Bone marrow (tissue), 2 donors: ENCODE measurements at regions not wholly inside any gene's neighbourhood (a gene's known extent, or its start where the extent isn't known, plus 50 kb on each side); places are given as distances from the start of the nearest gene placed in this dataset.
"Not testable (repeated sequence)": the region's sequence is repeated elsewhere in the genome, so short reads cannot be mapped to it uniquely, and the experiment has no call there.

Experiments used
- DNase-seq, 2 donors: peaks; one replicate each; lab custom pipeline; 2025; lab: John Stamatoyannopoulos, UW

DNA sequence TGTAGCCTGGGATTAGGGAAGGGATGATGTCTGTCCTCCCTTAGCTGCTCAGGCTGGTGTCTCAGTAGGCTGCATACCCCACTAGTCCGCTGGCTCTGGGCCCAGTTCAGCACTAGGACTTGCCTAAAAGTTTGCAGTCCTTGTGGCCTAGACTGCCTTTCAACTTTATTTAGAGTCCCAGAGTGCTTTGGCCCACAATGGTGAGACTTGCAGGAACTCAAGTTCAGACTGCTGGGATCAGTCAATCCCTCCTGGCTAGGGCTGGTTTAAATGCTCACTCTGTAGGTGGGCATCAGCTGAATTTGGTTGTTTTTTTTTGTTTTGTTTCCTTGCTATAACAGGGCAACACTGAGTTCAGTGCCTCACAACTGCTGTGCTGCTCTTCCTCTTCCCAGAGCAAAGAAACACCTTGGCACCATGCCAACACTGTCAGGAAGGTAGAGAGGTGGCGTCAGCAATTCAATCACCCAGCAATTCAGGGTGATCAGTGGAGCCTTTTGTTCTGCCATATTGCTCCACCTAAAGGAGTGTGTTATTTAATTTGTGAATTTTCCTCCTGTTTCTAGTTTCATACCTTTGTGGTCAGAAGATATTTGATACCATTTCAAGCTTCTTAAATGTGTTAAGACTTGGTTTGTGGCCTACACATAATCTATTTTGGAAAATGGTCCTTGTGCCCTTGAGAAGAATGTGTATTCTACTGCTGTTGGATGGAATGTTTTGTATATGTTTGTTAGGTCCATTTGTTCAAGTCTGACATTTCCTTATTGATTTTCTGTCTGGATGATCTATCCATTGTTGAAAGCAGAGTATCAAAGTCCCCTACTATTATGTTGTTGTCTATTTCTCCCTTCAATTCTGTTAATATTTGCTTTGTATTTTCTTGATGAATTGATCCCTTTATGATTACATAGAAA, 284.0 kb upstream of the PMFBP1 start:
- DNase-seq: no peak

DNA sequence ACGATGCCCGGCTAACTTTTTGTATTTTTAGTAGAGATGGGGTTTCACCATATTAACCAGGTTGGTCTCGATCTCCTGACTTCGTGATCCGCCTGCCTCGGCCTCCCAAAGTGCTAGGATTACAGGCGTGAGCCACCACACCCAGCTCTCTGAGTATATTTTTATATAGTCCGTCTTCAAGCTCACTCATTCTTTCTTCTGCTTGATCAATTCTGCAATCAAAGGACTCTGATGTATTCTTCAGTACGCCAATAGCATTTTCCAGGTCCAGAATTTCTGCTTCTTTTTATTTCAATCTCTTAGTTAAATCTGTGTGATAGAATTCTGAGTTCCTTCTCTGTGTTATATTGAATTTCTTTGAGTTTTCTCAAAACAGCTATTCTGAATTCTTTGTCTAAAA, 281.9 kb upstream of the PMFBP1 start:
- DNase-seq: not testable (repeated sequence)

DNA sequence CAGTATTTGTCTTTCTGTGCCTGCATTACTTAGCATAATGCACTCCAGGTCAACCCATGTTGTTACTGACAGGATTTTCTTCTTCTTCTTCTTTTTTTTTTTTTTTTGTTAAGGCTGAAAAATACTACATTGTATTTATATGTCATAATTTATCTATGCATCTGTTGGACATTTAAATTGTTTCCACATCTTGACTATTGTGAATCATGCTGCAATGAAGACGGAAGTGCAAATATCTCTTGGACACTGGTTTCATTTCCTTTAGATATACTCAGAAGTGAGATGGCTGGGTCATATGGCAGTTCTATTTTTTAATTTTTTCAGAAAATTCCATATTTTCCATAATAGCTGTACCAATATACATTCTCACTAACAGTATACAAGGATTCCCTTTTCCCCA, 272.7 kb upstream of the PMFBP1 start:
- DNase-seq: no peak

DNA sequence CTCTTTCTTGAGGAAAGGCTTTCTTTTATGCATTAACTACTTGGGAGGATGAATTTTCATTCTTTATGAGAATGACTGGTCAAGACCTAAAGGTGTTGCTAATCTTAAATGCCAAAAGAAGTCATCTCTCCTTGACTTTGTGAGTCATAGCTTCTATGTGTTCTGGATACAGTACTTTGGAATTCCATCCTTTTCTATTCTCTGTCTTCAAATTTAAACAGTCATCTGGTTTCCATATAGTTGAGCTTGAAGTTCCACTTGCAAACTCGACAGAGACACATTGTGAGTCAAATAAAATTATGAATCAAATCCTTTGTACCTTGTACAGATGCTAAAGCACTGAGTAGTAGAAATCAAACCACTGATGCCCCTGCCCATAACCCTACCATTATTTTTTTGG, 271.9 kb upstream of the PMFBP1 start:
- DNase-seq: no peak

DNA sequence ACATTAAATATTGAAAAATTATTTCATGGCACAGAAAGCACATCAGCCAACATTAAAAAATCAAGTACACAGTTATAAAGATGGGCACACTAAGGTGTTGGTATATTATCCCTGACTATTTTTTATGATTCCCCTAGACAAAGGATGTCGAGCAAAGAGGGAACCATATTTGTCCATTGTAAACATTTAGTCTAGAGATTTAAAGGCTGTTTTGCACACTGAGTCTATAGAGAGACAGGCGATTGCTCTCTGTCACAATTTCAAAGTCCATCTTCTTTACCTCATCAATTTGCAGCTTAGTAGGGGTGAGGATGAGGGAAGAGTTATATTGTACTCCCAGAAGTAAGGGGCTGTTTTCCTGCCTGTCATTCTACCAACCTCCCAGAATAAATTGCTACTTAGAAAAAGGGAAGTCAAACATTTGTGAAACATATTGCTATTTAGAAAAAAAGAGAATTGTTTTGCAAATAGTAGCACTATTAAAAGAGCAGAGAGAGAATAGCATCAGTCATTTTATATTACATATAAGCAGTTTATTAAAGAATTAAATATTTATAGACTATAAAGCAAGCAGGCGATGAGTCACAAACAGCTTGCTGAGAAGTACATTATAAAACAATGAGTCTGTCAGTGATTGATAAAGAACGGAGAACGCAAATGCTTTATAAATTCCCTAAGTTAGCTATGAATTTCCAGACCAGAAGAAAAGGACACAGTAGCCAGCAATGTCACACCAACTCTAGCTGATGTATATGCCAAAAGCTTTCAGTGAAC, 270.6 kb upstream of the PMFBP1 start:
- DNase-seq: peak in 1 of 2 donors; percentile 5

DNA sequence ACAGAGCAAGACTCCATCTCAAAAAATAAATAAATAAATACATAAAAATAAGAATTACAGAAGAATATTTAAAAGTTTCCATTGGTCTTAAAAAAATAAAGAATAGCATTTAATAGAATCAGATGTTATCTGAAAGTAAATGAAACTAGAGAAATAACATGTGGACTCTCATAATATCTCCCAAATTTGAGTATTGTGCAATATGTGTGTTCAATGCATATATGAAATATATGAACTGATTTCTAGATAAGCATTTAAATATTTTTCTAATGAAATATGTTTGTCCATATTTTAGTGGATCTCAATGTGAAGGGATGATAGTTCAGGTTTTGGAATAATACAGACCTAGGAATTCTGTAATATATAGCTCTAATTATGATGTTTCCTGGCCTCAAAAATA, 265.9 kb upstream of the PMFBP1 start:
- DNase-seq: no peak

DNA sequence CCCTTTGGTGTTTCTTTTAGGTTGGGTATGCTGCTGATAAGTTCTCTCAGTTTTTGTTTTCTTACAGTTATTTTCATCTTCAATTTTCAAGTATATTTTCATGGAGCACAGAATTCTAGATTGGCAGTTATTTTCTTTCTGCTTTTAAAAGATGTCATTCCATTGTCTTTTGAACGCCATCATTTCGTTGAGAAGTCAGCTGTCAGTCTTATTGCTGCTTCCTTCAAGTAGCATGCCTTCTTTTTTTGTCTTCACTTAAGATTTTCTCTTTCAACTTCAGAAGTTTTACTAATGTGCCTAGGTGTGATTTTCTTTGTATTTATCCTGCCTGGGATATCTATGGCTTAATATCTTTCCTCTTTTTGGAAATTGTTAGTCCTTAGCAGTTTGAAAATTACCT, 262.2 kb upstream of the PMFBP1 start:
- no peak for DNase-seq

DNA sequence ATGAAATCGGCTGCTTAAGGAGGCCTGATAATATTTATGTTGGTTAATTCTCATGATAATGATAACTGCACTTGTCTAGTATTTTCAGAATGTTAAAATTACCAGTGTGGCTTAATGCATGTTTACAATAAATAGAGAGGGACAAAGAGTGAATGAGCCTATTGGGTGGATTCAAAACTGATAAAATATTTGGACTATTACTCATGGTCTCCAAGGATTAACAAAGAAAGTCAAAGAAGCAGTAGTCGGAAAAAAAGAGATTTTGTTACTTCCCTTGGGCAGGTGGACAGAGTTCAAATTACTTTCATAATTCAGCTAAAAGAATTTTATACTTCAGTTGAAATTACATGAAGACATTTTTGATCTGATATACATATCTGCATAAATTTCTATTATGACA, 258.2 kb upstream of the PMFBP1 start:
- no peak for DNase-seq

DNA sequence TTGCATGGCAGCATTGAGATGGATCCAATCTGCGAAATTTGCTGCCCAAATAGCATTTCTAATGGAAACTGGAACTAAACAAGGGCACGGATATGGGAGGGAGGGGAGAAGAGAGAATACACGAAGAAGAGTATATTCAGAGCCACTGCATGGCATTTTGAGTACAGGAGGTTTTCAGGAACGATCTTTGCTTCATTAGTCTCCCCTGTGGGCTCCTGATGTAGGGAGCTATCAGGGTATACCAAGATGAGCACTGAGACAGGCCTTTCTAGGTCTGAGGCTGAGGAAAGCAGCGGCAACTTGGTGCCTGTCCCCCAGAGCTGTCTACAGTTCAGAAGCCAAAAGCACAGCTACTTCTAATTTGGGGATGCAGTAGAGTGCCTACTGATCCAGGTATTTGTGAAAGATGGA, 257.7 kb upstream of the PMFBP1 start:
- DNase-seq: no peak

DNA sequence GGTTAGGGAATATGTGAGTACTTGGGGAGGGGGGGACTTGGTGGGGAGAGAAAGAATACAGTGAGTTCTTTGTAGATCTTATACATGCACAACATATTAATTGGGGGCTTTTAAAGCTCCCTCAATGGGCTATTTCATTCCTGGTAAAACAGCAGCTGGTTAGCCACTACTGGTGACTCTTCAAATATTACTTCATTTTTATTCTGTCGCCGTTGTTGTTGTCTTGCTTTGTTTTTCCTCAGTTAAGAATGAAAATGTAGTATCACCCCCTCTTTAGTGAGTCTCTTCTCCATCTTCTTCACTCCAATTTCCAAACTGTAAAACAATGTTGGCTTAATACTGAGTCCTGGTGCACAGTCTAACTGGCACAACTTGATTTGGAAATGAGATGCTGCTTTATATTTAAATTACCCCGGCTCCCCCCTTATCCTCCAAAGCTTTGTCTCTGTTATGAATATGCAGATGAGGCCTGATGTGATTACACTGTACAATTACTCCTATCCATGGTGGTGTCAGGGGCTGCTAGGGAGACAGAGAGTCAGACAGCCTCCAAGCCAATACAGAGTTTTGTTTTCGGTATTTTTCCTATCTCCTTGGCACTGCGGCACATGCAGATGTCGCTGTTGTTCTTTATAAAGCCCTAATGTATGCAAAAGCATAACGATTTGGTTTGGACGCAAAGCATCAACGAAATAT, 256.9 kb upstream of the PMFBP1 start:
- no peak for DNase-seq

DNA sequence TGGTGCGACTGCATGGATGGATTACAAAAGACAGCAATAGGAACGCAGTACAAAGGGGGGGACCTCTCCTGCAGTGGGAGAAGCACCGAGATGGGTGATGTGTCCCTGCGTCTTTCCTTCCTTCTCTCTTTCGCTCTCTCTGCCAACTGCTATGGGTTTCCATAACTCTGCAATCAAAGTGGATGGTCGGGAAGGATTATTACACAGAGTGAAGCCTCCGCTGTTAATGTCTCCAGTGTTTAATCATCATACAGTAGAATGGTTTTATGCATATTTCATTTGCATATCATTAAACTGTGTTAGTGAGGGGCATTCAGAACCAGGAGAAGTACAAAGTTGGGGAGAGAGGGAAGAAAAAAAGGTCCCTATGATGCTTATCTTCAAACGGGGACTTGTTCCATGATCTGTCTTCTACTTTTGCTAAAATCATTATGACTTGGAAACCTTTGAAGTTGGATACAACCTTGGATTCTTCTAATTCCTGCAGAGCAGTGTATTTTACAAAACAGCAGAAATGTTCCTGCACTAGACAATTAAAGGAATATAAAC, 255.9 kb upstream of the PMFBP1 start:
- DNase-seq: no peak

DNA sequence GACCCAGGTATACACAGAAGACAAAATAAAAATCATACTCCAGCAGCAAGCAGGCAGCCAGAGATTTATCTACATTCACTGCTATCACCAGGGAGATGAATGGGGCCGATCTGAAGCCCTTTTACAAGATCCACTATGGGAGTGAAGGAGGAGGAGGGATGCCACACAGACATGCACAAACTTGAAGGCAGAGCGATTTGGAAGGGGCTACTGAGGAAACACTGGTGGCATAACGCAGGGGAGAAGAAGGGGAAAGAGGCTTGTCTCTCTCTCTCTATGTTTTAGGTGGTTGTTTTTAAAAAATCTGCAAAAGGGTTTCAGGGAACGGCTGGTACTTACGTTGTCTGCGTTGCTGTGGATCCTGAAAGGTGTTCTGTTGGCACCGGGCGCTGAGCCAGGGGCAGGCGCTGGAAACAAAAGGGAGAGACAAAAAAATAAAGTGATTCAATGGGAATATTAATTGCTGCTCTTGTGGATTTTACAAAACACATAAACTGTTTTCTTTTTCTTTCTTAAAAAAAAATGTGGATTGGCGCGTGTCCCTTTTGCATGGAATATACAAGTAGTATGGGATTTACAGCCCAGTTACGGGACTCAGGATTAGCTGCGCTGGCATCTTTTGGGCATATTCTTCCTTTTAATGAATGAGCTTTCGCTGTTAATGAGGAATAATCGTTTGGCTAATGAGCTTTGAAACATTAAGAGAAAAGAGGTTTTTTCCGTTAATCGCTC, 255.3 kb upstream of the PMFBP1 start:
- no peak for DNase-seq

DNA sequence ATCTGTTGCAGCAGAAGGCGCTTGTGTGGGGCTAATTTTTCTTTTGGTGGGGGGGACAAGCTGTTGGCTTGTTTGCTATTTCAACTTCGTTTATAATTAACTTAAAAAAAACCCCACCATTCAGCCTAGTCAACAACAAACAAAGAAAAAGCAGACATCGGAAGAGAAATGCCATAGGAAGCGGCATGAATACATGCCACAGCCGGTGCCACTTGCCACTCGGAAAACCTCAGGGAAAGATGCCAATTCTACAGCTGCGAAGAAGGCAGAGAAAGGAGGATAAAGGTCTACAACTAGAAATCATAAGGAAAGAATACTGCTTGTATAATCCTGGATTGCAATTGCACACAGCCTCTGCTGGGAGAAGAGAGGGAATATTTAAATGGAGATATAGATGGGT, 254.4 kb upstream of the PMFBP1 start:
- DNase-seq: no peak

DNA sequence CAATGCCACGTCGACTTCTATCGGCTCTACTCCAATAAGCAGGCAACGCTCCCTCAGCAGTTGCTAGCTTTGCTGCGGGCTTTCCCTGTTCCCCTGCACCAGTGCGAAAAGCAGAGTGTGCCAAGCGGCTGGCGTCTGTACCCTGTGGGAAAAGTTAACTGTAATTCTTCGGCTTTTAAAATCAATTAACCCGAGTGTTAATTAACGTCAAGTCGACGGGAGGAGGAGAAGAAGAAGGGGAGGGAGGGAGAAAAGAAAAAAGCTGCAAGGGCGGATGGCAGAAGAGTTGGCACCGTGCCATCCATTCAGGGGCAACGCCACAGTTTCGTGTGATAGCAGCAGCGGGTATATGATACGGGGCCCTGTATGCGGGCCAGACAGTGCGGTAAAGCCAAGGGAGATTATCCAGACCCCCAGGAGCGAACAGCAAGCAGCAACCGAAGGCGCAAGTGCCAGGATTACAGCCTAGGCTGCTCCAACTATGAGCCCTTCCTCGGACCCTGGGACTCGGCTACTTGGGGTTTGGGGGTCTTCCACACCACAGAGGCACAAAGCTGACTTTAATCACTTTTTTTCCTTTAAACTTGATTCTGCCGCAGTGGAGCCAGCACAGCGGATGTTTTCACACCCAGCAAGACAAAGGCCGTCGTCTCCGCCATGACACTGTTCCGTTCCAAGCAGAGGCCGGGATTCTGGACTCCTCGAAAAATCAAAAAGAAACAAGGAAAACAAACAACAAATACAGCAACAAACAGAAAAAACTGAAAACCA, 253.8 kb upstream of the PMFBP1 start:
- DNase-seq: no peak

DNA sequence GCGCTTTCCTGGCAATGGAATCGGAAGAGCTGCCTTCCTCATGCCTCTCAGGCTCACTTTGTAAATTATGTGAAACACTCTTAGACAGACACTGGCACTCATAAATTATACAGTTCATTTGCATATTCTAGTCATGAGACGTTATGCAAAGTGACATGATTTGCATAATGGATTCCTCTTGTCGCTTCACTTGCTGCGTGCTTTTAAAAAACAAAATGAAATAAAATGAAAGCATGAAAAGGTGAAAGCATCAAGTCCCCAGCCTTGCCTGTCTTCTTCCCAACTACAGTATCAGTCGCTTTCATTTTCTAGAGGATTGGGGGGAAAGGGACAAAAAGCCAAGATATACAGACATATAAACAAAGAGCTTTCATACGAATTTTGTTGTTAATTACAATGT, 252.8 kb upstream of the PMFBP1 start:
- DNase-seq: no peak

DNA sequence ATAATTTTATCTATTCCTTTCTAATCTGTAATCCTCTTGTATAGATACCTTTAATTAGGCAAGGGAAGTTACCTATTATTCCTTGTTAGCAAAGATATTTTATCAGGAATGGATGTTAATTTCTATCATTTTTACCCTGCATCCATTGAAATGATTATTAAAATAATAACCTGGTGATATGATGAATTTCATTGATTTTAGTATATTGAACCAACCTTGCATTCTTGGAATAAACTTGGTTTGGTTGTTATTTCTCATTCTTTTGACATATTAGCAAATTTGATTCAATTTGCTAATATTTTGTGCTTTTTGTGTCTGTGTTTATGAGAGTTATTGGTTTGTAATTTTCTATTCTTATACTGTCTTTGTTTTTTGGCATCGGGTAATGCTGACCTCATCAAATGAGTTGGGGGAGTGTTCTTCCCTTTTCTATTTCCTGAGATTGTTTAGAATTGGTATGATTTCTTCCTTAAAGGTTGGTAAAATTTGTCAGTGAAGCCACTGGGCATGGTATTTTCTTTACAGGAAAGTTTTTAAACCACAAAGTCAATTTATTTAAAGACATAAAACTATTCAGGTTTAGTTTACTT, 250.4 kb upstream of the PMFBP1 start:
- DNase-seq: no peak

DNA sequence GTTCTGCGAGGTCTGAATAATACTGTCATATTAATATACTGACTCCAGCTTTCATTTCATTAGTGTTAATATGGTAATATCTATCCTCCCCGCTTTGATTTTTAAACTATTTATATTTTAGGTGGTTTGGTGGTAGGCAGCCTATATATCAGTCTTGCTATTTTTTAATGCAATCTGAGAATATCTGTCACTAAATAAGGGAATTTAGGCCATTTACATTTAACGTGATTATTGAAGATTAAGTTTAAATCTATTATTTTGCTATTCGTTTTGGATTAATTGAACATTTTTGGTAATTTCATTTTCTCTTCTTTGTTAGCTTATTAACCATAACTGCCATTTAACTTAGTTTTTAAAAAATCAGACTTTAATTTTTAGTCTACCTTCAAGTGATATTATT, 247.7 kb upstream of the PMFBP1 start:
- no peak for DNase-seq

DNA sequence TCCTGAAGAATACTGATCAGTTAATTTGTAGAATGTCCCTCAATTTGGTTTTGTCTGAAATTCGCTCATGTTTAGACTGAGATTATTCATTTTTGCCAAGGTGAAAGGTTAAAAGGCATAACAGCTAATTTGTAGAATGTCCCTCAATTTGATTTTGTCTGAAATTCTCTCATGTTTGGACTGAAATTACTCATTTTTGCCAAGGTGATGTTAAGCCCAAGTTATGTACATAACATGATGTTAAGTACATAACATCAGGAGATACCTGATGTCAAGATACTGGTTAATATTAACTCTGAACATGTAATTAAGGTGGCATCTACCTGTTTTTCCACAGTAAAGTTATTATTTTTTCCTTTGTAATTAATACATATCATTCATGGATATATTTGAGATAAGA, 243.4 kb upstream of the PMFBP1 start:
- DNase-seq: no peak

DNA sequence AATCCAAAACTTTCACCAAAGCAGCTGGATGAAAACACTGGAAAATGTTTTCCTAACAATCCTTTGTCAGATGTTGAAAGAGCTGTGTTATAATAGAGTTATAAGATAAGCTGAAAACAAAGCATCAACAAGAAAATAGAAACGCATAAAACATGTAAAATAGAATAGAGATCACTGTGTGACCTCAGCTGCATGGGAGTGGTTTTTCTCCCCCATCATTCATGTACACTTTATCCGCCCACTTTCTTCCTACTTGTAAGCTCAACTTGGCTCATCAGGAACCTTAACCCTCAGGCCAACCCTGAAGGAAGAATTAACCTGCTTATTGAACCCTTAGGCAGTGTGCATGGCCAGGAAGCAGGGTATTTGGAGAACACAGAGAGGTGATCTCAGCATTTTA, 238.5 kb upstream of the PMFBP1 start:
- no peak for DNase-seq

DNA sequence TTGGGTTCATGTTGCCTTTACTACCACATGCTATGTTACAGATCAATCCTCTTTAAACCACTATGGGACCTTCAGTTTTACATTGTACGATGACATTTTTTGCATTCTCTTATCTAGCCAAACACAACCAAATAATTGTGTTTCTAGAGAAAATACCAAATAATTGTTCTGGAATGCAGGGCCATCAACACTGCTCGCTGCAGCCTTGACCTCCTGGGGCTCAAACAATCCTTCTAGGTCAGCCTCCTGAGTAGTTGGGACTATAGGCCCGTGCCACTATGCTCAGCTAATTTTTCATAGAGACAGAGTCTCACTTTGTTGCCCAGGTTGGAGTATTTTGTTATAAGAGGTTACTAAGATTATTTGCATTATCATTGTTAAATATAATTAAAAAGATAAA, 237.5 kb upstream of the PMFBP1 start:
- DNase-seq: no peak

DNA sequence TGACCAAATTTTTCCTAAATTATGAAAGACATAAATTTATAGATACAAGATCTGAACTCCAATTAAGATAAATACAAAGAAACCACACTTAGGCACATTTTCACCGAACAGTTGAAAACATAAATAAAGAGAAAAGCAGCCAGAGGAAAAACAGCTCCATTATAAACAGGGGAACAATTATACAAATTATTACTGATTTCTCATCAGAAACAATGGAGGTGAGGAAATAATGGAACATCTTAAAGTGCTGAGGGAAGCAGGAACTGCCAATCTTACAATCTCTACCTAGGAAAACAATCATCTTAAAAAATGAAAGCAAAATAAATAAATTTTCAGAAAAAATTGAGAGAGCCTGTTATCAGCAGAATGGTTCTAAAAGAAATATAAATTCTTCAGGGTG, 234.4 kb upstream of the PMFBP1 start:
- no peak for DNase-seq
